ENCODE measurements at regions not wholly inside any gene's neighbourhood (a gene's known extent, or its start where the extent isn't known, plus 50 kb on each side); places are given as distances from the start of the nearest gene placed in this dataset.

- CTCF ChIA-PET, result no interaction called here
Observed at GRCh38 chr13:76307142-76307541, 579.1 kb downstream of the KCTD12 start.

GRCh38 chr13:76300688-76301087 is 585.5 kb downstream of the KCTD12 start:
- intact Hi-C loops (cut with micrococcal nuclease; ENCODE audit: unreplicated experiment), result no loop called here
- H3K27ac ChIP-seq (ENCODE audit: low read depth, low read length, poor library complexity, severe bottlenecking), result no peak overlapping the region
- H3K4me1 ChIP-seq (ENCODE audit: insufficient read depth, low read length, poor library complexity, severe bottlenecking), result no peaks in the 10 kb centered on the region
- no peaks in the 10 kb centered on the region for H3K9me3 ChIP-seq (ENCODE audit: low read depth, low read length, poor library complexity, severe bottlenecking)
- no peaks in the 10 kb centered on the region for H3K27me3 ChIP-seq (replicated peaks; ENCODE audit: insufficient read depth, low read depth, low read length, poor library complexity)
- TF ChIP-seq EZH2 (IDR thresholded peaks at IDR 0.05; ENCODE audit: borderline replicate concordance, low read depth, low read length, poor library complexity, severe bottlenecking), result no peak
- no peak for TF ChIP-seq CTCF (conservative IDR thresholded peaks at IDR 0.05; ENCODE audit: low read depth, low read length)
- H3K4me3 ChIP-seq (ENCODE audit: low read depth, low read length, poor library complexity, severe bottlenecking), result no peak overlapping the region
- no peak for DNase-seq (ENCODE audit: low spot score)
- H3K36me3 ChIP-seq (ENCODE audit: insufficient read depth, low read length, poor library complexity, severe bottlenecking), result no peaks in the 10 kb centered on the region
- ChIA-PET POLR2A (ENCODE audit: low non-redundant PET) (no interaction called here), CTCF (no interaction called here)
- BruUV-seq (replicated peaks), result no TSS peak

More at GRCh38 chr13:76307142-76307541, 579.1 kb downstream of the KCTD12 start:
- intact Hi-C loops (cut with micrococcal nuclease; ENCODE audit: unreplicated experiment), result no loop called here
- TF ChIP-seq CTCF (conservative IDR thresholded peaks at IDR 0.05; ENCODE audit: low read depth, low read length), result no peak
- TF ChIP-seq EZH2 (IDR thresholded peaks at IDR 0.05; ENCODE audit: borderline replicate concordance, low read depth, low read length, poor library complexity, severe bottlenecking), result no peak
- Histone ChIP-seq H3K36me3 (ENCODE audit: insufficient read depth, low read length, poor library complexity, severe bottlenecking) (no peaks in the 10 kb centered on the region), H3K4me3 (ENCODE audit: low read depth, low read length, poor library complexity, severe bottlenecking) (no peak overlapping the region), H3K4me1 (ENCODE audit: insufficient read depth, low read length, poor library complexity, severe bottlenecking) (no peaks in the 10 kb centered on the region), H3K27me3 (replicated peaks; ENCODE audit: insufficient read depth, low read depth, low read length, poor library complexity) (peaks cover 5% of the 10 kb centered on the region), H3K9me3 (ENCODE audit: low read depth, low read length, poor library complexity, severe bottlenecking) (no peaks in the 10 kb centered on the region), H3K27ac (ENCODE audit: low read depth, low read length, poor library complexity, severe bottlenecking) (no peak overlapping the region)
- DNase-seq (ENCODE audit: low spot score), result no peak
- BruUV-seq (replicated peaks), result no TSS peak
- POLR2A ChIA-PET (ENCODE audit: low non-redundant PET), result no interaction called here

- intact Hi-C loops (cut with micrococcal nuclease; ENCODE audit: unreplicated experiment), result no loop called here
- TF ChIP-seq CTCF (conservative IDR thresholded peaks at IDR 0.05; ENCODE audit: low read depth, low read length) (no peak), EZH2 (IDR thresholded peaks at IDR 0.05; ENCODE audit: borderline replicate concordance, low read depth, low read length, poor library complexity, severe bottlenecking) (no peak)
- Histone ChIP-seq H3K9me3 (ENCODE audit: low read depth, low read length, poor library complexity, severe bottlenecking) (no peaks in the 10 kb centered on the region), H3K4me1 (ENCODE audit: insufficient read depth, low read length, poor library complexity, severe bottlenecking) (no peaks in the 10 kb centered on the region), H3K27ac (ENCODE audit: low read depth, low read length, poor library complexity, severe bottlenecking) (no peak overlapping the region), H3K4me3 (ENCODE audit: low read depth, low read length, poor library complexity, severe bottlenecking) (no peak overlapping the region), H3K27me3 (replicated peaks; ENCODE audit: insufficient read depth, low read depth, low read length, poor library complexity) (peaks cover 4% of the 10 kb centered on the region), H3K36me3 (ENCODE audit: insufficient read depth, low read length, poor library complexity, severe bottlenecking) (no peaks in the 10 kb centered on the region)
- ChIA-PET CTCF (no interaction called here), POLR2A (ENCODE audit: low non-redundant PET) (no interaction called here)
- no TSS peak for BruUV-seq (replicated peaks)
- no peak for DNase-seq (ENCODE audit: low spot score)
Observed at GRCh38 chr13:76297331-76297730, 588.9 kb downstream of the KCTD12 start.

Measured in A673 (cell line).